Embryonic facial prominence (tissue), 1 donor: ENCODE measurements at regions not wholly inside any gene's neighbourhood (a gene's known extent, or its start where the extent isn't known, plus 50 kb on each side); places are given as distances from the start of the nearest gene placed in this dataset.

Experiments
- DNase-seq: peaks from one replicate; pipeline ENCODE4 v3.0.0-alpha.2; 2016; ENCODE audit errors: extremely low spot score

DNA sequence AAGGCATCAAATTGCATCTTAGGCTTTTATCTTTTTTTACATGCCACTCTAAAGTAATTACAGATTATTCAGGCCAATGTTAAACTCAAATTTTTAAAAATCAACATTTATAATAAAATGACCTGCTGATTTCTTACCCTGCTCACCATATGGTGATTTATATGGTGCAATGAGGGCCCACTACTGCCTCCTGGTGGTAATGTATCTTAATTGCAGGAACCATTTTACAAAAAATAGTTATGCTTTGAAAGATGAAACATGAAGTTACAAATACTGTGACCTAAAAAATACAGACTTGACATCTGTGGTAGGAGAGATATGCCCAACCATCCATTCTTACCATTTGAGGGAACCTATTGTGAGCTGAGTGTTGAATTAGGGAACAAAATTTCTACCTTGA, 292.6 kb upstream of the TAS2R1 start:
- DNase-seq = no peak

- DNase-seq = no peak
These were observed 290.5 kb upstream of the TAS2R1 start for GRCh38 chr5:9920697-9921096.

DNA sequence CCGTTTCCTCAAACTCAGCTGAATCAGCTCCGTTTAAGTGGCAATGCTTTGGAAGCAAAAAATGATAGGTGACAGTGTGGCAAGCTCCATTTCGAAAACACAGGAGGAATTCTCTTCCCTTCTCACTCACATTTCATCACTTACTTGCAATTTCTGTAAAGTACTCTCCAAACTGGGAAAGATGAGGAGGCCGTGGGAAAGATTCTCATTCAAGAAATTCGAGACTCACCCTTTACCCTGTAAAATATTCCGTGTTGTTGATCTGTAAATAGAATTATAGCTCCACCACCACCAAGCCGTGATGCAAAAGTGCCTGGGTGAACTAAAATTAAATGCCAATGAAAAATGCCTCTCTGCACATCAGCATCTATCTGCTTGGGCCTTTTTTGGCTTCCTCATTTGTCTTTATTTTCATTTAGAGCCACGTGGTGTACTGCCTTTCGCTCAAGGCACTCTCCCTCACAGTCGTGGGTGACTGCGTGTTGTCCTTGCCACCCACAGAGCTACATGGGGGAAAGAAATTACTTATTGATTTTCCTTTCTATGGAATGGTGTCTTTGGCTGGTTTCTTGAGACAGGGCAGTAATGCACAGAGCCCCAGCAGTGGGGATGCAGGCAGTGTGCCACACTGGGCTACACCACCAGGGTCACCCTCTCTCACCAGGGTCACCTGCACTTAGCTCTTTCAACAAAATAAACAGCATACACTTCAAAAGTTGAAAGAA, 289.3 kb upstream of the TAS2R1 start:
- DNase-seq = no peak

DNA sequence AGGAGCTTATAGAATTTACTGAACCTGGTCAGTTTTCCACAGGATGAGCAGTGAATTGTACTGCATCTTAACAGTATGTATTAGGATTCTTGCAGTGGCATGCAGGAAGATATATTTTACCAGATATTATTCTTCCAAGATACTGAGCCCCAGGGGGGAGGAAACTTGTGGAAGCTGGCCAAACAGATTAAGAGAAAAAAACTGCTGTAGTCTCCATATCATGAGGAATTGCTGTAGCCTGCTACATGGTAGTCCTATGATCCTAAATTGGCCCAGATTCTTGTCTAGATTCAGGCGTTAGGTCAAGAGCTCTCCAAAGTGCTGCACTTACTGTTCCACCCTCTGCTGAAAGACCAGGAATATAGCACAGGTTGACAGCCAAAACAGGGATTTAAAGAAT, 275.5 kb upstream of the TAS2R1 start:
- DNase-seq = no peak

DNA sequence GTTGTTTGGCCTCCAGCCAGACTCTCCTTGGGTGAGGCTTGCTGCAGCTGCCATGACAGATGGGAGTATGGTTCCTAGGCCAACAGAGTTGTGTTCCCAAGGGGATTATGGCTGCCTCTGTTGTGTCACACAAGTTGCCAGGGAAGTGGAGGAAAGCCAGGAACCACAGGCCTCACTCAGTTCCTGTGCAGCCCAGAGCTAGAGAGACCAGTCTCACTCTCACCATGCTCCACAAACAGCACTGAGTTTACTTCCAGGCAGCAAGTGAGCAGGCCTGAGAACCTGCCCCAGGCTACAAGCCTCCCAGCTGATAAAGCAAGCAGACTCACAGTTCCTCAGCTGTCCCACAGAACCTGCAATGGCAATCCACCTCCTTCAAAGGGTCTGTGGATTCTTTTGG, 273.6 kb upstream of the TAS2R1 start:
- DNase-seq = no peak

- no peak for DNase-seq
These were observed 268.2 kb upstream of the TAS2R1 start for GRCh38 chr5:9898319-9898718.

DNA sequence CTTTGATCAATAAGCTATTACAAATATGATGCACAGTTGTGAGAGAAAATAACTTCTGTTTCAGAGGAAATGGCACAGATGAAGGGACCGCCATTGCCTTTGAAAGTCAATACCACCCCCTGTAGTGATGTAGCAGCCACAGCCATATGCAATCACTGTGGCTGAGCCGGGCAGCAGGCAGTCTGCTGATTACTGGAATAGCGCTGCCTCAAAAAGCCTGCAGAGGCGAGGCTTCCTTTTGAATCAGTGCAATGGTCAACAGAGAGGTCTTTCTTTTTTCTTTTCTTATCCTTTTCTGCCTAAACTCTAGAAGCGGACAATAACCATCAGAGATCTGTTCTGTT, 265.1 kb upstream of the TAS2R1 start:
- no peak for DNase-seq

GRCh38 chr5:9894571-9895301, 264.6 kb upstream of the TAS2R1 start:
- no peak for DNase-seq

- no peak for DNase-seq
These were observed 262.5 kb upstream of the TAS2R1 start for GRCh38 chr5:9892696-9893095.

DNA sequence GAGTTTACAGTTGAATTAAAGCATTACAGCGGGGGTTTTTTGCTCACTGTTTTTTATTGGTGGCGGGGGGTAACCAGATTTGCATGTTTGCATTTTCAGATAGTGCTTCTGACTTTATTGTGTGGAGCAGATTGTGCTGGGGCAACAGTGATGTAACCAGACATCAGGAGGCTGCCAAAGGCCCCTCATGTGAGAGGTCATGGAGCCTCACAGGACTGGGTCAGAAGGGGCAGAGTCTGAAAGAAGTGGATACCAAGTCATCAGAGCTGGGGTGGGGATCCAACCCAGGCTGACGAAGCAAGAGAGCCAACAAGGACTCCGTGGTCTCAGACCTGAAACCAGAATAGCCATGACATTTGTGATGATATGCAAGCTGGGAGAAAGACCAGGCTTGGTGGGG, 259.4 kb upstream of the TAS2R1 start:
- no peak for DNase-seq

DNA sequence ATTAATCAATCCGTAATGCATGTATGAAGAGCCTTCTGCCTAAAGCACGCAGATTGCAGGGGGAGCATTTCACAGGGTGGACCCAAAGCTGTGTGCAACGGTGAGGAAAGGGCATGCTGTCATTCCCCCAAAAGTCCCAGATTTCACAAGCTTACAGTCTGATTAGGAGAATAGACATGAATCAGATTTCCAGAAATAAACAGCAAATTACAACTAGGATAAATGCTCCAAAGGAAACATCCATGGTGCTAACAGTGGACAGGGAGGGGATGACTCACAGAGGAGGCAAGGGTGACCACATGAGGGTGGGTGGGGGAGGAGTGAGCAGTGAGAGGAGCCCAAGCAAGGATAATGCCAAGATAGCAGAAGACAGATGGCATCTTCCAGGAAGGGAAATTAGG, 258.4 kb upstream of the TAS2R1 start:
- no peak for DNase-seq

DNA sequence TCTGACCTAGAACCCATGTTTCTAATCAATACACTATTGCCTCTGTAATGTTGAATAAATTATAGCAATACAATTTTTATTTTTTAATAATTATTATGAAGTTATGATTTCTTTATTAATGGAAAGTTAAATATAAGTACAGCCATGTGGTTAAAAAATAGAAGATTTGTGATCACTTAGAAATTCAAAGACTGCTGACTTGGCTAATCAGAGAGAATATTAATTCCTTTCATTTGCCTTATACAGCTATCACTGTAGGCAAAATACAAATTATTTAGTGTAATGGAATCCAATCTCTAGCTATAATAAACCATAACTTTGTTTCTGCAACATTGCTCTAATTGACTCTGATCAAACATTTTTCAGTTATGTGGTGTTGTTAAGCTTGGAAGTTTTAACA, 255.0 kb upstream of the TAS2R1 start:
- DNase-seq = no peak

DNA sequence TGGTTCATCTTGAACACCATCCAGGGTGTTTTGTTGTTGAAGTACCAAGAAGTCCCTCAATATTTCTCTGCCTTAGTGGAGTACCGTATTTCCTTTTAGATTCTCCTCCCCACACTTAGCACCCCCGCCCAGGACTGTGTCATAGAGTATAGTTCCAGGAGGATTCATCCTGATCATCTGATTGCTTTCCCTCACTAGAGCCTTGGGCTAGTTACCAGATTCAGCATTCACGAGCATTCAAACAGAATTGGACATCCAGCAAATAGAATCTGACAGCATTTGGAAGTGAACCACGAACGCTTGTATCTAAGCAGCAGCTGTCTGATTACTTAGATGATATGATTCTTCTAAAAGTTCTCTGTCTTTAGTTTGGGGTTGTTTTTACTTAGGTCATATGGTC, 248.1 kb upstream of the TAS2R1 start:
- DNase-seq = no peak

- DNase-seq = no peak
These were observed 247.3 kb upstream of the TAS2R1 start for GRCh38 chr5:9877488-9877887.

- no peak for DNase-seq
These were observed 246.3 kb upstream of the TAS2R1 start for GRCh38 chr5:9876451-9876850.

- DNase-seq = no peak
These were observed 239.6 kb upstream of the TAS2R1 start for GRCh38 chr5:9869616-9870288.

DNA sequence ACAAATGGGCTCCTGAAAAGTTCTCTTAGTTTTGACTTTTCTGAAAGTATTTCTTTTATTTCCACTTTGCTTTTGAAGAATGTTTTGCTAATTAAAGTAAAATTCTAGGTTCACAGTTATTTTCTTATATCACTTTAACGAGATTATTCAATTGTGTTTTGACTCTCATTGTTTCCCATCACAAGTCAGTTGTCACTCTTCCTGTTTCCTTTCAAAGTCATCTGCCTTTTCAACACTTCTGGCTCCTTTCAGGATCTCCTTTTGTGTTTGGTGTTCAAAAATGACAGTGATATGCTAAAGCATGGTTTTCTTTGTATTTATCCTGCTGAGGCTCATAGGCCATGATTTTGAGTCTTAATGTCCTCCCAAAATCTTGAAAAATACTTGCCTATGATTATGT, 235.4 kb upstream of the TAS2R1 start:
- DNase-seq = no peak

DNA sequence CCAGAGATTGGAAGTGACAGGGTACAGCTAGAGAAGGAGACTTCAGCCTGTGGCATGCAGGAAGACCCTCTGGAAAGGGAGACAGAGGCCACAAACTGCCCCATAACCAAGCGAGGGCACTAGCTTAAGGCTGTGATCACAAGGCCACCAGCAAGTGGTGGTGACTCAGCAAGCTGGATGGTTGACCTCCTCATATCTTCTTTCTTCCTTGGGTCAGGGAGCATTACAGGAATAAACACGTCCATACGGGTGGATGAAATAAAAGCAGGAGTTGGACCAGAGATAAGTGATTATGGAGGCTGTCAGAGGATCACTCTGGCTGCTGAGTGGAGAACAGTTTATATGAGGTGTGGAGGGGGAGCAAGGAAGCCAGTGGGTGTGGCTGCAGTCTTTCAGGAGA, 234.6 kb upstream of the TAS2R1 start:
- no peak for DNase-seq

- DNase-seq = no peak
These were observed 233.3 kb upstream of the TAS2R1 start for GRCh38 chr5:9863486-9863885.

DNA sequence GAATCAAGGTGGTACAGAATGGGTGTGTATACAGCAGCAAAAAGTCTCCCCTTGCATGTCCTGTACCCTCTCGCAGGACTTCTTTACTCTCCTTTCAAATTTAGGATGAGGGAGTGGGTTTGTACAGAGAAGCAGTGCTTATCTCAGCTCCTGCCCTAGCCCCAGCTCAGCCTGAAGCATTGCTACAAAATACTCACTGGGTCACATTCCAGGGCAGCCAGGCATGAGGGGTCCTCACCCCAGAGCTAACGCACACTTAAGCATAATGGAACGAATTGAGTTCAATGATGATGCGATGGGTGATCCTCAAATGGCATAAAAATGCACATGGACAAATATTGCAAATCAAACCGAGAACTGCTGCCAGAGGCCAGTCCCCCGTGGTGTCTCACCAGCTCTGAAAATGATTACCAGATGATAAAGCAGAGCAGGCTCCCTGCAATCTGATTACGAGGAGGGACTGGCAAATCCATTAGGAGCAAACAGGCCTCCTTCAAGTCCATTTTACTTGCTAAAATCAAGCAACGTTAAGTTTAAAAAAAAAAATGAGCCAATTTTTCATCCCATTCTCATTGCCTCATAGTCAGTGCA, 231.6 kb upstream of the TAS2R1 start:
- no peak for DNase-seq

- DNase-seq = no peak
These were observed 229.7 kb upstream of the TAS2R1 start for GRCh38 chr5:9859808-9860207.

GRCh38 chr5:9858043-9858442, 227.9 kb upstream of the TAS2R1 start:
- DNase-seq = no peak

- DNase-seq = no peak
These were observed 223.2 kb upstream of the TAS2R1 start for GRCh38 chr5:9853309-9853708.
